HUES6 (cell line): ENCODE measurements at regions not wholly inside any gene's neighbourhood (a gene's known extent, or its start where the extent isn't known, plus 50 kb on each side); places are given as distances from the start of the nearest gene placed in this dataset.
"Not testable (repeated sequence)": the region's sequence is repeated elsewhere in the genome, so short reads cannot be mapped to it uniquely, and the experiment has no call there.

Experiments used
- H3K27ac ChIP-seq: 2 replicates; pipeline ENCODE4 v1.7.0; 2013; ENCODE audit warnings: low read depth, mild to moderate bottlenecking, low read length, inconsistent platforms
- H3K27me3 ChIP-seq: 2 replicates; pipeline ENCODE4 v1.6.1; 2013; ENCODE audit warnings: low read length; ENCODE audit not compliant: control insufficient read depth, insufficient read depth
- H3K36me3 ChIP-seq: 2 replicates; pipeline ENCODE4 v1.6.1; 2013; ENCODE audit warnings: low read length; ENCODE audit not compliant: control insufficient read depth, insufficient read depth
- H3K4me1 ChIP-seq: 2 replicates; pipeline ENCODE4 v1.6.1; 2013; ENCODE audit warnings: low read length; ENCODE audit not compliant: control insufficient read depth, insufficient read depth
- H3K4me3 ChIP-seq: 2 replicates; pipeline ENCODE4 v1.5.1; 2013; ENCODE audit warnings: low read depth, low read length
- H3K9ac ChIP-seq: one replicate; pipeline ENCODE4 v1.6.1; 2013; ENCODE audit warnings: mild to moderate bottlenecking, low read length
- H3K9me3 ChIP-seq: 2 replicates; pipeline ENCODE4 v1.6.1; 2013; ENCODE audit warnings: low read depth, low read length; ENCODE audit not compliant: control insufficient read depth, insufficient read depth

- Histone ChIP-seq H3K27me3 (no peaks in the 10 kb centered on the region), H3K4me3 (no peak overlapping the region), H3K4me1 (no peaks in the 10 kb centered on the region), H3K9me3 (no peaks in the 10 kb centered on the region), H3K27ac (no peak overlapping the region), H3K9ac (no peak overlapping the region), H3K36me3 (no peaks in the 10 kb centered on the region)
Measured at GRCh38 chr10:23493711-23494110, 54.8 kb downstream of the OTUD1 start.

DNA sequence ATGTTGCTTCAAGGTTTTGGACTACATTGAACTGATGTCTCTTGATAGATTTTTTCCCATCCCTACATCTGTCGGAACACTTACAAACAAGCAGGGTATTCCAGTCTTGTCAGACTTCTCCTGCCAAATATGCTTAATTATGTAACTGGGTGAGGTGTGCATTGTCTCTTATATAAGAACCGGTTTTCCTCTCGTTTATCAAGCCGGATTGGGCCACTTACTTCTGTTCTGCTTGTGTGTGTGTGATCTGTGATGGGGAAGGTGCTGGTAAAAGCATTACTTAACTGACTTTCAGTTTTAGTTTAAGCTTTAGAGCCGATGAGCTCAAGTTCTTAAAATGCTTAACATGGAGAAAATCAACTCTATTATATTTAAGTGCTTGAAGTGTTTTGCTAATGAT is 57.9 kb downstream of the OTUD1 start:
- H3K27me3 ChIP-seq = no peaks in the 10 kb centered on the region
- no peak overlapping the region for H3K9ac ChIP-seq
- no peaks in the 10 kb centered on the region for H3K4me1 ChIP-seq
- no peak overlapping the region for H3K27ac ChIP-seq
- H3K36me3 ChIP-seq = no peaks in the 10 kb centered on the region
- no peak overlapping the region for H3K4me3 ChIP-seq
- no peaks in the 10 kb centered on the region for H3K9me3 ChIP-seq

DNA sequence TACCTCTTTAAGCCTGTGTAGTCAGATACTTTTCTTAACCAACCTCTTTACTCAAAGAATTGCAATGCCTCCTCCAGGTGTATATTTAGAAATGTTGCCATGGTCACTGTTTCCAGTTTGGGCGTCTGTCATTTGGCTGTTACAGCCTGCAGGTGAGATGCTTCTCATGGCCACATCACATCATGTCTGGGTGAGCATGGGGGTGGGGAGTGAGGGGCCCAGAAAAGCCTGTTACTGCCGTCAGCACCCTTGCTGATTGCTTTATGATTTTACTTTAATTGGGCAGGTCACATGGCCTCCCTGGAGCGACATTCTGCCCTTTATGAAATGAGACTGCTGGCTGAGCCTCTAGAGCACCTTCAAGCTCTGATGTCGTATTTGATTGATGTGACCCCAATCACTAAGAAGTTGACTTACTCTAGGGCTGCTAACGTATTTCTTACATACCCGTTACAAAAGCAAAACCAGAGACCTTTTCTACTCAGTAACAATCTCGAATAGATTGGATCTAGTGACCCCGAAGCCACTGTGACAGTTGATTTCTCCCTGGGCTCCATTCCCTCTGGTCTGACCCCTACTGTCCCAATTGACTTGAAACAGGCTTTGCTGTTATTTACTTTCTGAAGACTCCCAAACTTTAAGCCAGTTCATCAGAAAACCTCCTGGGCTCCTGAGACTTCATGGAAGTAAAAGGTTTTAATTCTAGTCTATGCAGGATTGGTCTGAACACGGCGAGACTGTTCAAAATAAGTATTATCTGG is 60.7 kb downstream of the OTUD1 start:
- Histone ChIP-seq H3K27ac (no peak overlapping the region), H3K4me3 (no peak overlapping the region), H3K9ac (no peak overlapping the region), H3K27me3 (no peaks in the 10 kb centered on the region), H3K4me1 (no peaks in the 10 kb centered on the region), H3K36me3 (no peaks in the 10 kb centered on the region), H3K9me3 (no peaks in the 10 kb centered on the region)

DNA sequence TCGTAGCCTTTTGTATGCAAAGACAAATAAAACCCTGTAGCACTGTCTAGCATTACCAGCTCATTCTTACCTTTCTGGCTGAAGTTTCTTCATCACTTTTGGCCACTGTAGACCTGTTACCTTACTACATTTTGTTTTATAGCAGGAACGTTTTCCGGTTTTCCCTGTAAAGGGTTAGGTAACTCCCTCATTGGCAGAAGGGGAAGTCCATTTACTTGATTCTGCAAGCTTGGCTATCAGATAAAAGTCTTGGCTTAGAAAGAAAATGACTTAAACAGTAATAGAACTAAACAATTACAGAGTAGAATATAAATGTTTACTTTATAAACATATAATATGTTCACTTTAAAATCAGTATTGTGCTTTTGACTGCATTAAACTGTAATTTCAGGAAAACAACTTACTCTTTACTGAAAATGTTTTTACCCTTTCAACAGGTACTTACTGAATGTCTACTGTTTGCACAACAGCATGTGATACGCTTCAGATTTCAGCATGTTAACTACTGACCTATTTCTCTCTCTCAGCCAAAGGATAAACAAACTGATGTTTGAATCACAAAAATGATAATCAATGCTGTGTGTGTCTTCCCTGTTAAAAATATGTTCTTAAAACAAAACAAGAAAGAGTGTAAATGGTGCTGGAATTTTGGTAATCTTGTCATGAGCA is 67.1 kb downstream of the OTUD1 start:
- H3K36me3 ChIP-seq = no peaks in the 10 kb centered on the region
- no peak overlapping the region for H3K27ac ChIP-seq
- H3K4me3 ChIP-seq = no peak overlapping the region
- H3K9me3 ChIP-seq = no peaks in the 10 kb centered on the region
- H3K4me1 ChIP-seq = no peaks in the 10 kb centered on the region
- no peaks in the 10 kb centered on the region for H3K27me3 ChIP-seq
- H3K9ac ChIP-seq = no peak overlapping the region

DNA sequence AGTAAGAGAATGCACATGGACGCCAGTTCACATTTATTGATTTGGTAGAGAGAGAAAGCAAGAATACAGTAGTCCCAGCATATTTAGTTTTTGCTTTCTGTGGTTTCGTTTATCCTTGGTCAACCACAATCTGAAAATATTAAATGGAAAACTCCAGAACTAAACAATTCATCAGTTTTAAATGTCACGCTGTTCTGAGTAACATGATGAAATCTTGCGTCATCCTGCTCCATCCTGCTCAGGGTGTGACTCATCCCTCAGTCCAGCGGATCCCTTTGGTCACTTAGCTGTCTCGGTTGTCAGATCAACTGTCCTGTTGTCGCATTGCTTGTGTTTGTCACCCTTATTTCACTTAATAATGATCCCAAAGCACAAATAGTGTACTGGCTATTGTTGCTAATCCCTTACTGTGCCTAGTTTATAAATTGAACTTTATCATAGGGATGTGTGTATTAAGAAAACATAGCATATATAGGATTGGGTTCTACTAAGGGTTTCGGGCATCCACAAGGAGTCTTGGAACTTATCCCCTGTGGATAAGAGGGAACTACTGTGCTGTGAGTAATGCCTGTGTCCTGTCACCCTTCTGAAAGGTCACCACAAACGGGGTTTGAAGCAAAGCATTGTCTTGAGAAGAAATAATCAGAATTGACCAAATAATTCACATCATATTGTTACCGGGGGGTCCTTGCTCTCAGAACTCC is 73.6 kb downstream of the OTUD1 start:
- Histone ChIP-seq H3K9me3 (peaks cover 16% of the 10 kb centered on the region), H3K4me1 (no peaks in the 10 kb centered on the region), H3K27ac (no peak overlapping the region), H3K9ac (no peak overlapping the region), H3K36me3 (no peaks in the 10 kb centered on the region), H3K27me3 (no peaks in the 10 kb centered on the region), H3K4me3 (no peak overlapping the region)

DNA sequence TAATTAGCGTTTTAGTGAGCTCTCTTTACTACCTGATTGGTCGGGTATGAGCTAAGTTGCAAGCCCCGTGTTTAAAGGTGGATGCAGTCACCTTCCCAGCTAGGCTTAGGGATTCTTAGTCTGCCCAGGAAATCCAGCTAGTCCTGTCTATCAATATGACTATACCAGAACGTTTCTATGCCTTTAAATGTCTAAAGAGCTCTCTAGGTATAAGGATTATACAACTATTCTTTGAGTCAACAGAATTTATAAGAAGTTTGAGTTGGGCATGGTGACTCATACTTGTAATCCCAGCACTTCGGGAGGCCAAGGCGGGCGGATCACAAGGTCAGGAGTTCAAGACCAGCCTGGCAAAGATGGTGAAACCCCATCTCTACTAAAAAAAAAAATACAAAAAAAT is 74.7 kb downstream of the OTUD1 start:
- H3K27ac ChIP-seq, H3K9ac ChIP-seq, H3K27me3 ChIP-seq, H3K36me3 ChIP-seq, H3K4me1 ChIP-seq, H3K4me3 ChIP-seq: not testable (repeated sequence)
- H3K9me3 ChIP-seq = peaks cover 16% of the 10 kb centered on the region

DNA sequence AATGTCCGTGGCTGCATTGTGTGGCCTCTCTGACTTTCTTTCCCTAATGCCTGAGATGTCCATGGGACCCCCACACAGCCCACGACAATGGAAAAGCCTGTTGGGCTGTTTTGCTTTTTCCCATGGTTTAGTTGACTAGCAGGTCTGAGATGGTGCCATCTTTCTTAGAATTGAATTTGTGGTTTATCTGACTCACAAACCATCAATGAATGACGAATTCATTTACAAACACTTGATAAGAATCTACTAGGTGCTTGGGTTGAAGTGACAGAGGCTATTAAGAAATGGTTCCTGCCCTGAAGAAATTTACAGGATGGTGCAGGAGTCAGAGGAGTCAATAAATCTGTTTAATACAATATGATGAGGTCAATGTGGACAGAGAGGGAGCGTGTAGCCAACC is 75.4 kb downstream of the OTUD1 start:
- Histone ChIP-seq H3K27me3 (no peaks in the 10 kb centered on the region), H3K9me3 (peaks cover 16% of the 10 kb centered on the region), H3K36me3 (no peaks in the 10 kb centered on the region), H3K4me3 (no peak overlapping the region), H3K27ac (no peak overlapping the region), H3K4me1 (no peaks in the 10 kb centered on the region), H3K9ac (no peak overlapping the region)

- Histone ChIP-seq H3K9ac (no peak overlapping the region), H3K9me3 (peaks cover 16% of the 10 kb centered on the region), H3K36me3 (no peaks in the 10 kb centered on the region), H3K27ac (no peak overlapping the region), H3K4me1 (no peaks in the 10 kb centered on the region), H3K4me3 (no peak overlapping the region), H3K27me3 (no peaks in the 10 kb centered on the region)
Measured at GRCh38 chr10:23516530-23516929, 77.7 kb downstream of the OTUD1 start.

DNA sequence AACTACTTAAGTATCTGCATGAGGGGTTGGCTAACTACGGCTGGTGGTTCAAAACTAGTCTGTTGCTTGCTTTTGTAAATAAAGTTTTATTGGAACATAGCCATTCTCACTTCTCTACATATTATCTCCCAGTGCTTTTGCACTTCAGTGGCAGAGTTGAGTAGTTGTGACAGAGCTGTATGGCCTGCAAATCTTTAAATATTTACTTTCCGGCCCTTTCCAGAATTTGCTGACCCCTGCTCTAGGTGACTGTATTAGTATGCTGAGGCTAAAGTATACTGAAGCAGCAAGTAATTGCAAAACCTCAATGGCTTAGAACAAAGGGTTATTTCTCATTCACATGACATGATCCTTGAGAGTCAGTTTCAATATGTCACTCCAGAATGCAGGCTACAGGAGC is 78.3 kb downstream of the OTUD1 start:
- Histone ChIP-seq H3K4me1 (no peaks in the 10 kb centered on the region), H3K27me3 (no peaks in the 10 kb centered on the region), H3K27ac (no peak overlapping the region), H3K36me3 (no peaks in the 10 kb centered on the region), H3K4me3 (no peak overlapping the region), H3K9me3 (peaks cover 11% of the 10 kb centered on the region), H3K9ac (no peak overlapping the region)

GRCh38 chr10:23521735-23522134 is 82.9 kb downstream of the OTUD1 start:
- Histone ChIP-seq H3K4me3 (no peak overlapping the region), H3K27ac (no peak overlapping the region), H3K36me3 (no peaks in the 10 kb centered on the region), H3K9me3 (no peaks in the 10 kb centered on the region), H3K27me3 (no peaks in the 10 kb centered on the region), H3K9ac (no peak overlapping the region), H3K4me1 (no peaks in the 10 kb centered on the region)

DNA sequence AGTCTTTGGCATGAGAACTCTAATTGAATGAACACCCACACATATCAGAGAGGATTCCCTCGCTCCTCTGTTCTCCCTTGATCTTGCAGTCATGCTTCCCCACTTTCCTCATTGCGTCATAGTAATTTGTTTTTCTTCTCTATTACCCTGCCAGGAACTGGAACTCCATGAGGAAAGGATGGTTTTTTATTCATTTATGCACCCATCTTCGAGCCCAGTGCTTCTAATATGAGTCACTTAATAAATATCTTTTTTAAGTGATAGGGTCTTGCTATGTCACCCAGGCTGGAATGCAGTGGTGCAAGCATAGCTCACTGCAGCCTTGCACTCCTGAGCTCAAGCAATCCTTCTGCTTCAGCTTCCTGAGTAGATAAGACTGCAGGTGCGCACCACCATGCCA is 83.5 kb downstream of the OTUD1 start:
- H3K4me3 ChIP-seq = no peak overlapping the region
- H3K27me3 ChIP-seq = no peaks in the 10 kb centered on the region
- H3K36me3 ChIP-seq = no peaks in the 10 kb centered on the region
- H3K9me3 ChIP-seq = no peaks in the 10 kb centered on the region
- H3K9ac ChIP-seq = no peak overlapping the region
- H3K4me1 ChIP-seq = no peaks in the 10 kb centered on the region
- no peak overlapping the region for H3K27ac ChIP-seq
